Neural cell (in vitro differentiated cells): ENCODE measurements at regions not wholly inside any gene's neighbourhood (a gene's known extent, or its start where the extent isn't known, plus 50 kb on each side); places are given as distances from the start of the nearest gene placed in this dataset.

Experiments used
- H2AFZ ChIP-seq: fragments of 200-600, 300-800 bp; sonication (generic), shearing (Covaris generic); 2 replicates; pipeline ENCODE4 v1.6.0; 2014; ENCODE audit warnings: low read depth, mild to moderate bottlenecking, antibody characterized with exemption, low read length, moderate library complexity
- H3F3A ChIP-seq: fragments of 200-600 bp; shearing (Covaris generic); 2 replicates; pipeline ENCODE4 v1.6.1; 2016; ENCODE audit warnings: mild to moderate bottlenecking, moderate library complexity, mixed read lengths, antibody characterized with exemption, low read length; ENCODE audit not compliant: insufficient read depth, poor library complexity, severe bottlenecking
- H3K27ac ChIP-seq: fragments of 200-600, 300-800 bp; sonication (generic), shearing (Covaris generic); 2 replicates; pipeline ENCODE4 v1.5.1; 2014; ENCODE audit warnings: mild to moderate bottlenecking, low read length, moderate library complexity
- H3K27me3 ChIP-seq: fragments of 300-800, 200-600 bp; sonication (generic), shearing (Covaris generic); 2 replicates; pipeline ENCODE4 v1.6.0; 2014; ENCODE audit warnings: mild to moderate bottlenecking, low read depth, low read length, moderate library complexity; ENCODE audit not compliant: insufficient read depth
- H3K36me3 ChIP-seq: fragments of 300-800, 200-600 bp; sonication (generic), shearing (Covaris generic); 2 replicates; pipeline ENCODE4 v1.5.1; 2014; ENCODE audit warnings: mild to moderate bottlenecking, antibody characterized with exemption, low read length, moderate library complexity; ENCODE audit not compliant: insufficient read depth
- H3K4me2 ChIP-seq: fragments of 300-800, 200-600 bp; sonication (generic), shearing (Covaris generic); 2 replicates; pipeline ENCODE4 v1.6.0; 2014; ENCODE audit warnings: mild to moderate bottlenecking, low read length
- H3K4me3 ChIP-seq: fragments of 300-800, 200-600 bp; sonication (generic), shearing (Covaris generic); 2 replicates; pipeline ENCODE4 v1.5.1; 2014; ENCODE audit warnings: mild to moderate bottlenecking, low read length, moderate library complexity
- H3K79me2 ChIP-seq: fragments of 200-600 bp; shearing (Covaris generic); replicated peaks from 2 replicates; pipeline ENCODE4 v1.6.0; 2014; ENCODE audit warnings: mild to moderate bottlenecking, low read length, moderate library complexity; ENCODE audit not compliant: insufficient read depth
- H3K9ac ChIP-seq: fragments of 300-800, 200-600 bp; sonication (generic), shearing (Covaris generic); 2 replicates; pipeline ENCODE4 v1.6.1; 2016; ENCODE audit warnings: mild to moderate bottlenecking, low read length, mixed read lengths
- H3K9me2 ChIP-seq: fragments of 200-600 bp; shearing (Covaris generic); 2 replicates; pipeline ENCODE4 v1.6.1; 2016; ENCODE audit warnings: mild to moderate bottlenecking, low read length, mixed read lengths; ENCODE audit not compliant: insufficient read depth
- H3K9me3 ChIP-seq: fragments of 200-600, 300-800 bp; sonication (generic), shearing (Covaris generic); 2 replicates; pipeline ENCODE4 v1.6.1; 2016; ENCODE audit warnings: mild to moderate bottlenecking, mixed run types, low read length, moderate library complexity, mixed read lengths
- H4K20me1 ChIP-seq: fragments of 200-600 bp; shearing (Covaris generic); 2 replicates; pipeline ENCODE4 v1.6.1; 2016; ENCODE audit warnings: mild to moderate bottlenecking, mixed run types; ENCODE audit not compliant: insufficient read depth
- CTCF ChIP-seq: fragments of 450-650 bp; IDR thresholded peaks from 2 replicates; pipeline ENCODE4 v1.5.1; 2014; ENCODE audit warnings: antibody characterized with exemption, mild to moderate bottlenecking, moderate library complexity; ENCODE audit not compliant: poor library complexity, severe bottlenecking
- EP300 ChIP-seq: fragments of 450-650 bp; conservative IDR thresholded peaks from 2 replicates; pipeline ENCODE4 v1.6.1; 2014; ENCODE audit warnings: antibody characterized with exemption, mild to moderate bottlenecking, moderate library complexity; ENCODE audit not compliant: poor library complexity, severe bottlenecking
- EZH2 ChIP-seq: fragments of 200-600, 300-800 bp; shearing (Covaris generic), sonication (generic); IDR thresholded peaks from 2 replicates; pipeline ENCODE4 v1.6.1; 2014; ENCODE audit warnings: antibody characterized with exemption, low read length, borderline replicate concordance, mild to moderate bottlenecking; ENCODE audit not compliant: insufficient read depth, poor library complexity, severe bottlenecking
- MXI1 ChIP-seq: fragments of 450-650 bp; conservative IDR thresholded peaks from 2 replicates; pipeline ENCODE4 v1.6.1; 2014; ENCODE audit warnings: antibody characterized with exemption, mild to moderate bottlenecking; ENCODE audit not compliant: poor library complexity, severe bottlenecking
- POLR2AphosphoS5 ChIP-seq: IDR thresholded peaks from 2 replicates; pipeline ENCODE4 v1.6.1; 2012
- RAD21 ChIP-seq: fragments of 450-650 bp; conservative IDR thresholded peaks from 2 replicates; pipeline ENCODE4 v1.6.1; 2014; ENCODE audit warnings: antibody characterized with exemption, mild to moderate bottlenecking, moderate library complexity
- REST ChIP-seq: IDR thresholded peaks from 2 replicates; pipeline ENCODE4 v1.6.1; 2012; ENCODE audit warnings: borderline replicate concordance
- SMC3 ChIP-seq: fragments of 450-650 bp; conservative IDR thresholded peaks from 2 replicates; pipeline ENCODE4 v1.6.1; 2014; ENCODE audit warnings: antibody characterized with exemption, mild to moderate bottlenecking, moderate library complexity; ENCODE audit not compliant: poor library complexity
- TAF1 ChIP-seq: IDR thresholded peaks from 2 replicates; pipeline ENCODE4 v1.6.1; 2012; ENCODE audit warnings: low read depth

GRCh38 chr12:58349161-58349560 is 407.8 kb downstream of the ATP23 start:
- TF ChIP-seq SMC3 (no peak), EZH2 (no peak), MXI1 (no peak), REST (no peak), RAD21 (no peak), EP300 (no peak), POLR2AphosphoS5 (no peak), CTCF (no peak), TAF1 (no peak)
- Histone ChIP-seq H3K9ac (no peak overlapping the region), H2AFZ (no peak overlapping the region), H3K9me2 (no peaks in the 10 kb centered on the region), H3K4me2 (no peak overlapping the region), H4K20me1 (no peaks in the 10 kb centered on the region), H3K9me3 (no peaks in the 10 kb centered on the region), H3K27me3 (no peaks in the 10 kb centered on the region), H3K79me2 (no peaks in the 10 kb centered on the region), H3F3A (no peaks in the 10 kb centered on the region), H3K27ac (no peak overlapping the region), H3K36me3 (no peaks in the 10 kb centered on the region), H3K4me3 (no peak overlapping the region)

GRCh38 chr12:58356794-58357193 is 415.4 kb downstream of the ATP23 start:
- no peaks in the 10 kb centered on the region for H3K9me2 ChIP-seq
- no peaks in the 10 kb centered on the region for H3F3A ChIP-seq
- H3K27me3 ChIP-seq = no peaks in the 10 kb centered on the region
- H3K9me3 ChIP-seq = no peaks in the 10 kb centered on the region
- no peaks in the 10 kb centered on the region for H4K20me1 ChIP-seq
- H3K4me2 ChIP-seq = no peak overlapping the region
- TF ChIP-seq MXI1 = no peak
- no peak for TF ChIP-seq RAD21
- TF ChIP-seq CTCF = no peak
- TF ChIP-seq EZH2 = no peak
- TF ChIP-seq TAF1 = no peak
- TF ChIP-seq REST = no peak
- no peak for TF ChIP-seq EP300
- no peak for TF ChIP-seq POLR2AphosphoS5
- no peak for TF ChIP-seq SMC3
- H3K9ac ChIP-seq = no peak overlapping the region
- H3K27ac ChIP-seq = no peak overlapping the region
- H3K36me3 ChIP-seq = no peaks in the 10 kb centered on the region
- no peak overlapping the region for H2AFZ ChIP-seq
- no peaks in the 10 kb centered on the region for H3K79me2 ChIP-seq
- H3K4me3 ChIP-seq = no peak overlapping the region
